NB4 (cell line): ENCODE measurements at regions not wholly inside any gene's neighbourhood (a gene's known extent, or its start where the extent isn't known, plus 50 kb on each side); places are given as distances from the start of the nearest gene placed in this dataset.

Experiments used
- CTCF ChIP-seq: IDR thresholded peaks from one replicate; pipeline ENCODE4 v1.5.1; 2012; ENCODE audit warnings: low read depth, low read length
- POLR2A ChIP-seq: IDR thresholded peaks from 2 replicates; pipeline ENCODE4 v1.6.1; 2011; ENCODE audit warnings: mild to moderate bottlenecking; ENCODE audit not compliant: insufficient read length; ENCODE audit errors: extremely low read depth

DNA sequence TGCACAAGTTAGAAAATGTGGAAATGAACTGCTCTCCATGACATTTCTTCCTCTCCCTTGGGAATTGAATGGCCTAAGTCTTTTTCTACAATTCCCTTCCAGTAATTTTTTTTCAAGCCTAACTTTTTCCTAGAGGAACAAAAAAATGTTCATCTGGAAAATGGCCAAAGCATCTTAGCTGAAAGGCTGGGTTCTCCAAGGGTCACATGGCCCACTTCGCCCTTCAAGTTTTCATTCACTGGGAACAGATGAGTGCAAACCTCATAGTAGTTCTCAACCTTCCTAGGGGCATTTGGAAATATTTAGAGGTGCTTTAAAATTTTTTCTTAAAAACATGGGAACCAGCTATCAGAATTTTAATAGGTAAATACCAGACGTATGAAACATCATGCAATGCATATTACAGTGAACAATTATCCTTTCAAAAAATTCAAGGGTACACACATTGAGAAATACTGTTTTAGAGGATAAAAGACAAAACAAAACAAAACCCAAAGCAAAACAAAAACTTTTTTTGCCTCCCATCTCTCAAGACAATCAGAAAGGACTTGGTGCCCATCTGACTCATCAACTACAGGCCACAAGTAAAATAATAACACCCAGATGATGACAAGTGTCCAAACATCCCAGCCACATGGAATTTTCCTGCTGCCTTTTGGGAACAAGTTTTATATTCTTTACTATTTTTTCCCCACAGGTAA lies 208.8 kb downstream of the SLITRK6 start:
- no peak for TF ChIP-seq CTCF
- TF ChIP-seq POLR2A, result no peak
